ENCODE measurements at regions not wholly inside any gene's neighbourhood (a gene's known extent, or its start where the extent isn't known, plus 50 kb on each side); places are given as distances from the start of the nearest gene placed in this dataset.

DNA sequence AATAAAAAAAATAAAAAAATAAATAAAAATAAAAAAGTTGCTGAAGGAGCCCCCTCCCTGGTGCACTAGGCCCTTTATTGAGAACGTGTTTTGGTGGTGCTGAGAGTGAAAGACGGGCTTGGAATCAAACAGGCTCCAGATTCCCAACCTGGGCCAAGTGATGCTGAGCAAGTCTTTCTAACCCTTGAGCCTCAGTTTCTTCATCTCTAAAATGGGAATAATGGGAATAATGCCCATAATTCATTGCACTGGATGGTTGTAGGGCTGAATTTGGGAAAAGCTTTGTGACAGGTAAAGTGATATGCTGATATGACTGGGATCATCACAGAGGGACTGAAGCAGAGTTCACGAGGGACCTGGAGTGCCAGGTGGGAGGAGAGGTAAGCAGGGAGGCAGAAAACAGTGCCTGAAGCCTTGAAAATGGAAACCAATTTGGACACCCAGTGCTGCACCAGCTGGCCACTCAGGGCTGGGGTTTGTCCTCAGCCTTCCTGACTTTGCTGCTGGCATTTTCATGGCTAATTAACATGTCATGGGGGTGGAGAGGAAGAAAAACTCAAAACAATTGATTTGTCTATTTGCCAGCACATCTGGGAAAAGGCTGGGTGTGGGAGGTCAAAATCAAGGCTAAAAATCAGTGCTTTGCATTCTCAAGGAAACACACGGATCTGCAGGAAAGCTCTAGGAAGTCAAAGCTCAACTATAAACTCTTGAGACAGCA, 241.3 kb downstream of the LOXHD1 start:
- DNase-seq, result no peak

DNA sequence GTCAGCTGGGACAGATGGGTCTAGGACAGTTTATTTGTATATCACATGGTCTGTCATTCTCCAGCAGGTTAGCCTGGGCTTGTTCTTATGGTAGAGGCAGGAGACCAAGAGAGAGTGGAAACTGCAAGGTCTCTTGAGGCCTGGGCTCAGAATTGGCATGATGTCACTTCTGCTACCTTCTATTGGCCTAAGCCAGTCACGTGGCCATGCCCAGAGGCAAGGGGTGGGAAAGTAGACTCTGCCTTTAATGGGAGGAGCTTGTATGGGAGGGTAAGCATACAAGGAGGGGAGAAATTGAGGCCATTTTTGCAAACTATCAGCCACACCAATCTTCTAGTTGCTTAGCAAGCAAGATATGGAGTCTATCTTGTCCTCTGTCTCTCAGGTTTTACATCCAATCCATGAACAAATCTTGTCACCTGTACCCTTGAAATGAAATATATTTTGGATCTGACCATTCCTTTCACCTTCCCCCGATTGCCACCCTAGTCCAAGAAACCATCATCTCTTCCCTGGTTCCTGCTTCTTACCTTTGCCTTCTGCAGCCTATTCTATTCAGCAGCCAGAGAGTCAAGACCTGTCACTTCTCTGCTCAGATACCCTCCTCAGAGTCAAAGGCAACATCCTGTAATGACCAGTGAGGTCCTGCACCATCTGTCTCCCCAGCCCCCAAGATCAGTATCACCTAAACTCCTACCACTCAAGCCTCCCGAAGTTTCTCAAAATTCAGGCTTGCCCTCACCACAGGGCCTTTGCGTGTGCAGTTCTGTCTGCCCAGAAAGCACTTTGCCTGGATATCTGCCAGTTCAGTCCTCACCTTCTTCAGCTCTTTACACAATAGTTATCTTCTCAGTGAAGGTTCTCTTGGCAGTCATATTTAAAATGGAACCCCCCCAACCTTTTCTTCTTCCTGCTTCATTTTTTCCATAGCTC, 240.0 kb downstream of the LOXHD1 start:
- DNase-seq, result no peak

DNA sequence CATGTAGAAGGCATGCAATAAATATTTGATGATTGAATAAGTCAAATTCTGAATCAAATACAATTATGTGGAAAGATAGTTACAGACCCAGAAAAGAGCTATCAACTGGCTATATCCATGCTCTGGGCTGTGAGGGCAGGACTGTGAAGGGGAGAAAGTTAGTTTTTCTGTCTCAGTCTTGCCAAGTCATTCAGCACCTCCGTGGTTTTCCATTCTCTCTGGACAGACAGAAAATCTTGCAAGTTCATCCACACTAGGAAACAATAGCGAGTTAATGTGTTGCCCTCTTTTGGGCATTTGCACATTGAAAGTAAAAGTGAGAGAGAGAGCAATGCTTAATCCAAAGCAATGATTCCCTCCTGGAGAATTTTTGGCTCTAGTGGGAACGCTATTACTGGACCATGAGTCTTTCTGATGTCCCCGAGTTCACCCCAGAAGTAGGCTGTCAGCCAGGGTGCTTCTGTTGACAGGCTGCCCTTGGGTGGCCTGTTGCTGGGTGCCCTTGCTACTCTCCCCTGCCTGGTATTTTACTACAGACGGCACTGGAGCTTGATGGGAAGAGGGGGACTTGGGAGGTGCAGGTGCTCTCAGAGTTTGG, 238.3 kb downstream of the LOXHD1 start:
- DNase-seq, result no peak

DNA sequence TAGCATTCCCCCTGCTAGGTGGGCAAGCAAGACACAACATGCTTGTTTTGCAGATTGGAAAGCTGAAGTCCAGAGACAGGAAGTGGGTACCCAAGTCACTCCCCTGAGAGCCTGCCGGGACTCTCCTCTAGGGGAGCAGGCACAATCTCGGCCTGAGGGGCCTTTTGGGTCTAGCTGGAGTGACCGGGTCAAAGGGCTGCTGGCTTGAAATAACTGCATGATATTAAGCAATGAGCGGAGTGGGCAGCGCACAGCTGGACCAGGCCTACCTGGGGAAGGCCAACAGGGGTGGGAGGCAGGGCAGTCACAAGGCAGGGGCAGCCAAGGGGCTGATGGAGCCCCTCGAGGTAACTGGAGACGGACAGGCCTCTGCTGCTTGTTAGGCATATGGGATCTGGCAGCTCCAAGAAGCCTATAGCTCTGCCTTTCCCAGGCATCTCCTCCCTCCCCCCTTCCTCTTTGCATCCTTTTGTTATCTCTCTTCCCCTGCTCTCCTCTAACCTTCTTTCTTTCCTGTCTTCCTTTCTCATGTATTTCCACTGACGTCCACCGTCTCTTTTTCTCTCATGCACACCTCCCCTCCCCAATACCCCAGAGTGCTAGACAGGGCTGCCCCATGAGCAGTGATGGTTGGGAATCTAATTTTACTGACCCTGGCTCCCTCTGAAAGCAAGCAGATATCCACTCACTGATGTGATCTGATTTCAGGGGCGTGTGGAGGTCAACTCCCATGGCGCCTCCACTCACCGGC, 237.5 kb downstream of the LOXHD1 start:
- DNase-seq, result no peak

DNA sequence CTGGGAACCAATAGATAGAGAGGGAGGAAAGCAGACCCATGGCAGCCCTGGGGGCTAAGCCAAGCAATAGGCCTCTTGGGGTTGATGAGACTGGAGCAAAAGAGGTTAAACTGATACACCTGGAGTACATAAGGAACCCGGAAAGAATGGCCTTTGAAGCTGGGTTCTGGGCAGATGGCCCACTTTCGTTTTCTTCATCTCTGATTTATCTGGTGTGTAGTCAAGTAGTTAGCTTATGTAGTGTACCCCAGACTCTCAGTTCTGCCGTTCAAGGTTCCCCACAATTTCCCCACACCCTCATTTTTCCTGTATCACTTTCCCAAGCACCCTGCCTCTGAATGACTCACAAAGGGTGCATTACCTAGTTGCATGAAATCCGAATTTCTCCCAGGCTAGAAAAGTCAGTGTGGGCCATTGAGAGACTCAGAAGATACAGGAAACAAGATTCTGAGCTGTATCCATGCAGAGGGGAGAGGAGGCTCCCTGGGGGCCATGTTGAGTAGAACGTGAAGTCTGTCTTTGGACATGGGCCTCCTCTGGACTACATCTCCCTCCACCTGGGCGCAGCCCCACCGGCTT, 235.0 kb downstream of the LOXHD1 start:
- no peak for DNase-seq

DNA sequence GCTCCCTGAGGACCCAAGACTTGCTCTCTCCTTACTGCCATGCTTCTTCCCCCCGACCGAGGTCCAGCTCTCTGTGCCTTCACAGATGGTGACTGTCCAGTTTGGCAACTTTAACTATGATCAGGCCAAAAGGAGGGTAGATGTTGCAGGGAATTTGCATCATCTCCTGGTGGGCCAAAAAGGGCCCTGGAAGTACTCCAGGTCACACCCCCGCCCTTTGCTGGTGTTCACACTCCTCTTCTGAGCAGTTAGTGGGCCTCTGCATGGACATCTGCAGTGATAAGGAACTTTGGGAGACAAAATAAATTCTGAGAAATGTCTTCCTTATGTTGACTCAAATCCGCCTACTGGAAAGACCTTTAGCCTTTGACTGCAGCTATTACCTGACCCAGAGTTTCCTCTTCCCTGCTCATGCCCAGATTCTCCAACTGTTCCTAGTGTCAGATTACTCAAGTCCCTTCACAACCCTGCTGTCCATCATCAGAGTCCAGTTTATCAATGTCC, 234.4 kb downstream of the LOXHD1 start:
- DNase-seq, result no peak

DNA sequence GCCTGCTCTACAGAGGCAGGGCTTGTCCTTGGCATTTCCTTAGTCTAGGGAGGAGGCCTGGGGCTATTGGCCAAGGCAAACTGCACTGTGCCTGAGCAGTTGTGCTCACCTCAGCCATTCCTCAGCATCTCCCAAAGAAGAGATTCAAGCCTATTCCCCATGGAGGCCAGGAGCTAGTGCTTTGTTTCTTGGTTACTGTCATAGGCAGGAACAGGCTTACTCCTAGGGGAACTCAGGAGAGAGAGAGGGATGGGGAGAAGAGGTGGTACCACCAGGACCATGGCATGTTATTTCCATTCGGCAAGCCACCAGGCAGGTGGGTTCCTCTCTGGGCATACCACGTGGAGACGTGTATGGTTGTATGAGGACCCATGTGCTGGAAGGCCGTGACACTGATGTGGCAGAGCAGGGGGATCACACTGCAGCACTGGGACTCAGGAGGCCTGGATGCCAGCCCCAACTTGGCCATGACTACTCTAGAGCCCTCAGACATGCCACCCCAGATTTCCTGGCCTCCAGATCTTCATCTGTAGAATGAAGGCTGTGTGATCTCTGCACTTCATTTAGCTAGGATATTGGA, 233.7 kb downstream of the LOXHD1 start:
- no peak for DNase-seq

DNA sequence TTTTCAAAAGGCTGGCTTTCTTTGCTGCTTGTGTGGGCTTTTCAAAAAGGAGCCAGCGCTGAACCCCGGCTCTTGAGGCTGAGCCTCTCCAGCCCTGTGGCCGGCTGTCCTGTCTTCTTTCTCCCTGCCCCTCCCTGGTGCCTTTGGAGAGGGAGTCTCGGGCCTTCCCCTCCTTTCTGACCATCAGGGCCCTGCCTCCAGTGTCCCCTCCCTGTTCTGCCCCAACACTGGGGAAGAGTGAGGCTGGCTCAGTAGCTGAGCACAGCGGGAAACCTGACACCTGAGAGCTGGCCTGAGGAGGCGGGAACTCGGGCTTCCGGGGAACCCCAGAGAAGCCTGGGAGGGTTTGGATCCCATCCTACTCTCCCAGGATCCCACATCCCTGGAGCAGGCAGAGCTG, 232.1 kb downstream of the LOXHD1 start:
- DNase-seq, result no peak

DNA sequence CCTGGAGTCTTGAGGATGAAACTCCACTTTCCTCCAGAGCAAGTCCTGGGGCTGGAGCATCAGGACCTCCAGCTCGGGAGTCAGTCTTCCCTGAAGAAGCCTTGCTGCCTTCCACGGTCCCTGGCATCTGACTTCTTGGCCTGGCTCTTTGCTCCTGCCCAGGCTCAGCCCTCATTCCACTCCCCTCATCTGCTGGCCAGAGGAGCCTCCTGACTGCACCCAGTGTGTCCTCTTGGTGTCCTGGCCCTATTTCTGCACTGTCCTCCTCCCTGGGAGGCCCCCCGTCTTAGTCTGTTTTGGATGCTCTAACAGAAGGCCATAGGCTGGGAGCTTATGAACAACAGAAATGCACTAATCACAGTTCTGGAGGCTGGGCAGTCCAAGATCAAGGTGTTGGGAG, 231.5 kb downstream of the LOXHD1 start:
- no peak for DNase-seq

DNA sequence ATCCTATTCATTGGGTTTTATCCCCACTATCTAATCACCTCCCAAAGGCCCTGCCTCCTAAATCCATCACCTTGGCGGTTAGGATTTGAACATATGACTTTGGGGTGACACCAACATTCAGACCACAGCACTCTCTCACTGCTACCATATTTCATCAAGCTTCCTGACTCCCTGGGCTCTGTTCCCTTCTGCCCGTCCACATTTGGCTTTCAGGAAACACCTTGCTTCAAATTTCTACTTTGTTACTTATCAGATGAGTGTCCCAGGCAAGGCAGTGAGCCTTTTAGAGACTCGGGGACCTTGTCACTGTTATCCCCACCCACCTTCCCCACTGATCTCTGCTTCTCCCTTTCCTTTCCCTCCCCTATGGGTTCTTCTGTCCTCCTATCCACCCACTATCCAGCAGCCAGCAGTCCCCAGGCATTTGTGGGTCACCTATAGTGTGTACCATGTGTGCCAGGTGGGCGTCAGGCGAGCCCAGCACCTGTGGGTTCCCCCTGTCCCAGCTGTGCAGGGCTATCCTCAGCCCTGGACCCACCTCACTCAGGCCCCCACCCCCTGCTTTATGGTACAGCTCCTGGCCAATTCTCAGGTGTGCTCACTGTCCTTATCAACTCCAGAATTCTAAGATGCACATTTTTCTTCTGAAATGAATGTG, 230.9 kb downstream of the LOXHD1 start:
- DNase-seq, result no peak

DNA sequence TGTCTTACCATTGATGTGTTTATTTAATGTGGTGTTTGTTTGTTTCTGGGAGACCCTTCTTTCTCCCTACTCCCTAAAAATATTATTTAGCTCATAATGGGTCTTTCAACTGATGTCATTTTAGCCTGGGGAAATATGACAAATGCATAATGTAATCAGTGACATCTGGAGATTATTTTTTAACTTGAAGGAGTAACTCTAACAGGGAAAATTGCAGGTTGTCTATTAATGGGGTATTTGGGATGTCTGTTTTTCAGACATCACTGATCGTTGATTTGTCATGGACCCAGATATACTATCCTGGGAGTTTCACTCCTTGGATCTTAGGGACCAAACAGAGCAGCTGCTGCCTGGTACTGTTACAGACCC, 230.4 kb downstream of the LOXHD1 start:
- no peak for DNase-seq

All from NCI-H187 treated with DMSO at 0.1 percent for 48 hours (cell line).